GM11168 (cell line): ENCODE measurements at regions not wholly inside any gene's neighbourhood (a gene's known extent, or its start where the extent isn't known, plus 50 kb on each side); places are given as distances from the start of the nearest gene placed in this dataset.
"Not testable (repeated sequence)": the region's sequence is repeated elsewhere in the genome, so short reads cannot be mapped to it uniquely, and the experiment has no call there.

Experiments used
- in situ Hi-C: fragments of 300-500 bp; cut with MboI; formaldehyde crosslinking; loops from one replicate; pipeline ENCODE4 v1.12.0; 2022; ENCODE audit warnings: low sequenced_read_pairs; ENCODE audit not compliant: unreplicated experiment

DNA sequence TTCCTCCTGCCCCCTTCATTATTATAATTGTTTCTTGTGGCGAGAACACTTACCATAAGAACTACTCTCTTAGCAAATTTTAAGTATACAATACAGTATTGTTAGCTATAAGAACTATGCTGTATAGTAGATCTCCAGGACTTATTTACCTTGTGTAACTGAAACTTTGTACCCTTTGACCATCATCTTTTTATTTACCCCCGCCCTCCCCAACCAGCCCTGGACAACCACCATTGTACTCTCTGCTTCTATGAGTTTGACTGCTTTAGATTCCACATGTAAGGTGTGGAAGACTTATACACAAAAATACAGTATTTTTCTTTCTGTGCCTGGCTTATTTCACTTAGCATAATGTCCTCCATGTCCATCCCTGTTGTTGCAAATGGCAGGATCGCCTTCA is 161.1 kb downstream of the PHF8 start:
- in situ Hi-C loops: no loop called here

DNA sequence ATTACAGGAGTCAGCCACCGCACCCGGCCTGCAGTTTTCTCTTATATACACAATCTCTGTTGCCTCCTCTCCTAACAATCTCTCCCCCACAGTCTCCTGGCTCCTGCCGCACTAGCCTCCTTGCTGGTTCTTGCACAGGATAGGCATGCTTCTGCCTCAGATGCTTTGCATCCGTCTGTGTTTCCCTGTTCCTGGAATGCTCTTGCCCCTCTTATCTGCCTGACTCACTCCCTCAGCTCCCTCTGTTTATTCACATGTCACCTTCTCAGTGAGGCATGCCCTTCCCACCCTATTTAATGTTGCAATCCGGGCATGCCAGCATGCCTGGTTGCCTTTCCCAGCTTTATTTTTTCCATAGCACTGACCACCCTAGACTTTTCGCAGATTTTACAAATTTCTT is 161.9 kb downstream of the PHF8 start:
- in situ Hi-C loops: no loop called here

DNA sequence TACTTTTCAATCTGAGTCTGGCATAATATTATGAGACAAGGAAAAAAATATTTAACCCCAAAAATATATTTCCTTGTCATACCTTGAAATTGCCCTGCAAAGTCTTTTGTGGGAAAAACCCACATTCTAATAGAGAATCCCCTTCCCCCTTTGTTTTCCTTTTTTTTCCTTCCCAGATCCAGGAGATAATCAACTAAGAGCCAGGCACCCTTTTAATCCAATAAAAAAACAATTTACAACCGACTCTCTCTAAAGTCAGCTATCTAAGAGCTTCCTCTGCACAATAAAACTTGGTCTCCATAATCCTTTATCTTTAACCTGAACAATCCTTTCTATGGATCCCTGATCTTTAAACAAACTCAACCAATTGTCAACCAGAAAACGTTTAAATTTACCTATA is 163.5 kb downstream of the PHF8 start:
- in situ Hi-C loops: not testable (repeated sequence)

DNA sequence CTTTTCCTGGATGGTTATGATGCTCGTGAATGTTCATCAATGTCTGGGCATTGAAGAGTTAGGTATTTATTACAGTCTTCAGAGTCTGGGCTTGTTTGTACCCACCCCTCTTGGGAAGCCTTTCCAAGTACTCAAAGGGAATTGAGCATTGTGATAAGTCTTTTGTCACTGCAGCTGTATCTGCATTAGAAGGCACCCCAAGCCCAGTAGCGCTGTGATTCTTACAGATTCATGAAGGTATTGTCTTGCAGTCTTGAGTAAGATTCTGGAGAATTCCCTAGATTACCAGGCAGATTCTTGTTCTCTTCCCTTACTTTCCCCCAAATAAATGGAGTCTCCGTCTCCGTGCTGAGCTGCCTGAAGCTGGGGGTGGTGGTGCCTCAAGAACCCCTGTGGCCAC is 173.4 kb upstream of the HUWE1 start:
- in situ Hi-C loops: no loop called here

DNA sequence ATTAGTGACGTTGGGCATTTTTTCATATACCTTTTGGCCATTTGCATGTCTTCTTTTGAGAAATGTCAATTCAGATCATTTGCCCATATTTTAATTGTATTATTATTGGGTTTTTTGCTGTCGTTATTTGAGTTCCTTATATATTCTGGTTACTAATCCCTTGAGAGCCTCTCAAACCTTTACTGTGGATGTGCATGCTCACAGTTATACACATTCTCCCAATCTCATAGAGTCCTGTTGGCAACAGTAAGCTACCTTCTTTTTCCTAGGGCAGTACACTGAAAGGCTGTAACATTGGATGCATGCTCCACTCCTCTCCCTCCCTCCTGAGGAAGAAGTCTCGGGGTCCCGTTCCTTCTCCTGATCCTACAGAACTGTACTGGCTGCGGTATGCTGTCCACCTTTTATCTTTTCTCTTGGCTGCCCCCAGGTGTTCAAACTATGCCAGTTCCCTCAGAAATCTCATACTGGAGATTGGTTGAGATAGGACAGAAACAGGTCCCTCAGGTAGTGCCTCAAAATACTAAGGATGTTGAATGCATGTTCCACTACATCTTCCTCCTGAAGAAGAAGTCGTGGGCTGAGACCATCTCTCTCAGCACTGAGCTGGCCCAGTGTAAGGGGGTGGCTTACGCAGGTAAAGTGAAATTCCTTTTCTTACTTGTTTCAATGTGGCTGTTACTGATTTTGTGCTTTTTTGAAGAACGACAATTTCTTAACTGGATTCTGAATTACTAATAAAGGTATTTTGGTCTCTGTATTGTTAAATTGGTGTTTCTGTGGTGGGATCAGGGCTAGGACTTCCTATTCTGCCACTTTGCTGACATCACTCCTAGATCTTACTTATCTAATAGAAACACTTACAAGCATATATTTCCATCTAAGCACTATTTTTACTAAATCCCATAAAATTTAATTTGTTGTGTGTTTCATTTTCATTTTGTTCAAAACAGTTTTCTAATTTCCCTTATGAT is 145.4 kb upstream of the HUWE1 start:
- in situ Hi-C loops: loop anchor here (10.0 kb wide), 1 partner anchor 157 kb away; no protein-coding TSS in a partner anchor

DNA sequence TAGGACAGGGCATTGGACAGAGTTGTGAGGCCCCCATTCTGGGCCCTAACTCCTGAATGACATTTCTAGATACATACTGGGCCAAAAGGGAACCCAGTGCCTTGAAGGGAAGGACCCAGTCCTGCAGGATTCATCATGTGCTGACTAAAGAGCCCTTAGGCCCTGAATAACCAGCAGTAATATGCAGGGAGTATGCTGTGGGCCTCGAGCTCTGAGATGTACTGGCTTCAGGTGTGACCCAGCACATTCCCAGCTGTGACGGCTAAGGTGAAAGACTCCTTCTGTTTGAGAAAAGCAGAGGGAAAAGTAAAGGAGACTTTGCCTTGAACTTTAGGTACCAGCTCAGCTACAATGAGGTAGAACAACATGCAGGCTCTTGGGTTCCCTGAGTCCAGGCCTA is 138.2 kb upstream of the HUWE1 start:
- in situ Hi-C loops: no loop called here

DNA sequence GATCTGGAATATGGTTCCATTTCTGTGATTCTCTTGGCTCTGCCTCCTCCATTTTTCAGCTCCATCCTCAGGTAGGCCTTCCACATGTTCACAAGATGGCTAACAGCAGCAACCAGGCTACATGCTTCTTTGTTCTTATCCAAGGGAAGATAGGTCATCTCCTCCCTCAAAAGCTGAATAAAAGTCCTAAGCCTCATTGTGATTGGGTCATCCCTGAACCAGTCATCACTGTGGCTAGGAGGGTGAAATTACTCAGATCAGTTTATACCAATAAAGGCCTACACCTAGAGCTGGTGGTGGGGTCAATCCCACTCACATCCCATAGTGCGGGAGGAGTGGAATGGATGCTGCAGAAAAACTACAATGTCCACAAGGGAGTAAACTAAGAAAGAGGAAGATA is 131.6 kb upstream of the HUWE1 start:
- in situ Hi-C loops: not testable (repeated sequence)

DNA sequence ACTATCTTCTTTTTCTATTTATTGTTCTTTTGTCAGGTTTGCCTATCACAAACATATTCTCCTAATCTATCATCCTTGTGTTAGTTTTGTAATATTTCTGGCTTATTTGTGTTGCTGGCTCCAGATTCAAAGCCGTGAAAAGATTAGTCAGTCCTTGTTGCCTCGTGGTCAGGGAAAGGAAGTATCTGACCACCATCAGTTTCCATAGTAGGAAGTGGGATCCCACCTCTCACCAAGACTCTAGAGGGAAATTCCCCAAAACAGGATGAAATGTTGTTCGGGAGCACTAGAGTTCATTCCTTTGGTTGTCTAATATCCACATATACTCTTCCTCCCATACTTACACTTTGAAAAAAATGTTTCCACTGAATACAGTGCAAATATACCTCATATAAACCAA is 131.0 kb upstream of the HUWE1 start:
- in situ Hi-C loops: no loop called here

DNA sequence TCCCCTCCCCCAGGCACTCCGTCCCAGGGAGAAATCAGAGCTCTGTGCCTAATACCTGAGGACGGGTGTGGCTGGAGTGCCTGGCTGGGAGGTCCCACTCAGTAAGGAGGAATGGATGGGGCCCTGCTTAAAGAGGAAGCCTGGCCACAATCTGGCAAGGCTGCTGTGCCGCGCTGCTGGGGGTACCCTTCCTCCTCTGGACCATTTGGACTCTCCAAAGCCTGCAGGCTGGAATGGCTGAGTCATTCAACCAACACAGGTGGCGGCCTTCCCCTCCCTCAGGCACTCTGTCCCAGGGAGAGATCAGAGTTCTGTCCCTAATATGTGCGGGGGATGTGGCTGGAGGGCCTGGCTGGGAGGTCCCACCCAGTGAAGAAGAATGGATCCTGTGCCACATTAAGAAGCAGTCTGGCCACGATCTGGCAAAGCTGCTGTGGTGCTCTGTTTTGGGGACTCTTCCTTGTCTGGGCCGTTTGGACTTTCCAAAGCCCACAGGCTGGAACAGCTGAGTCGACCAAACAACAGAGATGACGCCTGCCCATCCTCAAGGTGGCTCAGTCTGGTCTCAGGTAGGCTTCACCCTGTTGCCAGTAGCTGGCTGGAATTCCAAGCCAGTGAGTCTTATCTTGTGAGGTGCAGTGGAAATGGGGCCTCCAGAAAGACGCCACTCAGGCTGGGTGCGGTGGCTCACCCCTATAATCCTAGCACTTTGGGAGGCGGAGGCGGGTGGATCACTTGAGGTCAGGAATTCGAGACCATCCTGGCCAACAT is 127.3 kb upstream of the HUWE1 start:
- in situ Hi-C loops: no loop called here

DNA sequence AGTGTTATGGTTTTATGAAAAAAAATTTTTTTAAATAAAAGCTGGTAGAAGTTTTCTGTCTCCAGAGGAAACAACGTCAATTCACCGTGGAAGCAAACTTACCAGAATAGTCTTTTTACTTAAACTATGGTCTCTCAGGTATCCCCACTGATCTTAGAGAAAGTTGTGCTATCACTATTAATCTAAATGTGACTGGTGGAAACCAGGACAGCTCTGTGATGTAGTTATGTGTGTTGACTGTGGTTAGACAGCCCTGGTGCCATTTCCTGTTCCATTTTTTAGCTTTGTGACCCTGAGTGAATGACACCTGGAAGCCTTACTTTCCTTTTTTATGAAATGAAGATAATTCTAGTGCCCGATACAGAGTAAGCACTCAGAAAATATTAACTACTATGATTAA is 111.8 kb upstream of the HUWE1 start:
- in situ Hi-C loops: no loop called here

DNA sequence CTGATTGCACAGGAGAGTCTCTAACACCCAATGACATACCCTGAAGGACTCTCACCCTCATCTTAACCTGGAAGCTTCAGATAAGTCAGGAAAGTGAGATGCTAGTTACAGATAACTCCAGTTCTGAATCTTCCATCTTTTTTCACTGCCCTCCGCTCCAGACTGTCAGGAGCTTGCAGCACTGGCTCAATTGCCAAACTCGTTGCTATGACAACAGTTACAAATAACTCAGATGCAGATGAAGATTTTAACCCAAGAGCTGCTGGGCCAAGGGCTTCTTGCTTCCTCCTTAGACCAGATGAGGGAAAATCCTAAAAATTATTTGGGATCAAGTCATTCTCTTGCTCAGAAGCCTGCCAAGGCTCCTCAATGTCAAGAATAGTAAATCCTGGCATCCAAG is 109.1 kb upstream of the HUWE1 start:
- in situ Hi-C loops: no loop called here

DNA sequence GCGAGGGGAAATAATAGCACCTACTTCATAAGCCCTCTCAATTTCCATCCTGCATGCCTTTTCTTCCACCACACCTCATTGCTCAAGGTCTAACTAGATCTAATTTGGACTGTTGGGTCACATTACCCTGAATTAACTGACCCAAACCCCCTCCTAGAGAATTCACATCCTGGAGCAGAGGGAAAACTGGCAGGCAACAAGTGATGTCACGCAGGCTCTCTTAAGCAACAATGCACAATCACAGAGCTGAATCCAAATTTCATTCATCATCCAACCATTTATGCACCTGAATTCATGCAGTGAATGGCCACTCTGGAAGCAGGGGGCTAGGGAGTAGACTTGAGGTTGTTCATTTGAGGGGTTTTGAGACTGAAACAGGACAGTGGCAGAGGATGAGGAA is 107.7 kb upstream of the HUWE1 start:
- in situ Hi-C loops: no loop called here

DNA sequence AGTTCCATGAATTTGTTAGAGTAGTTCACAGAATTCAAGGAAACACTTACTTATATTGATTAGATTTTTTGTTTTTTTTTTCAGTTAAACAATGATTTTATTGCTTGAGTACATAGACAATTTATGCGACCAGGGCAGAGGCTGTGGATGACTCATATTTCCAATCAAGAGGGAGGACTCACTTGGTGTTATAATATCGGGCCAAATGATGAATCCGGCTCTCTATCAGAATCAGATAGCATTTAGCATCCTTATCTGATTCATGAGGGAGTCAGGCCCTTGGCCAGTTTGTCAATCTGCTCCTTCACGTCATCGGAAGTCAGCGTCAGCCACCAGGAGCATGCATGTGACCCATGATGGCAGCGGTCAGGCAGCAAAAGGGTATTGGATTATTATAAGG is 82.3 kb upstream of the HUWE1 start:
- in situ Hi-C loops: no loop called here

DNA sequence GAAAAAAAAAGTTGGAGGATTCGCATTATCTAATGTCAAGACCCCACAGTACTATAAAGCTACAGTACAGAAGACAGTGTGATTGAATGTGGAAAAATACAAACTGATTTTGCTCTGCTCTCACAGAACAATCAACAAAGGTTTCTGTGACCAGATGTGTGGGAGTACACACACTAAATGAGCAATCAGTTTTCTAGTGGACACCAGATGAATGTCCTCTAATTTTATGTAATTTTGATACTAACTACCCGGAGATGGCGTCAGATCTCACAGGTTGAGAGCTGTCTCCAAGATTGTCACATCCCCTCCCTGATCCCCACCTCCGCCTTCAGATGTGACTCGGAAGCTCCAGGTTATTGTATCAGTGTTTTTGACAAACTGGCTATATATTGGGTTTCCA is 81.9 kb upstream of the HUWE1 start:
- in situ Hi-C loops: no loop called here

DNA sequence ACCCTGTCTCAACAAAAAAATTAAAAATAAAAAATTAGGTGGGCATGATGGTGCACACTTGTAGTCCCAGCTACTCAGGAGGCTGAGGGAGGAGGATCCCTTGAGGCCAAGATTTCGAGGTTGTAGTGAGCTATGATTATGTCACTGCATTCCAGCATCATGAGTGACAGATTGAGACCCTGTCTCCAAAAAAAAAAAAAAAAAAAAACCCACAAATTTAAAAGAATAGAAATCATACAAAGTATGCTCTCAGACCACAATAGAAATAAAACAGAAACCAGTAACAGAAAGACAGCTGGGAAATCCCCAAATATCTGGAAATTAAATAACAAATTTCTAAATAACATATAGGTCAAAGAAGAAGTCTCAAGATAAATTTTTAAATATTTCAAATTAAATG is 81.0 kb upstream of the HUWE1 start:
- in situ Hi-C loops: no loop called here

DNA sequence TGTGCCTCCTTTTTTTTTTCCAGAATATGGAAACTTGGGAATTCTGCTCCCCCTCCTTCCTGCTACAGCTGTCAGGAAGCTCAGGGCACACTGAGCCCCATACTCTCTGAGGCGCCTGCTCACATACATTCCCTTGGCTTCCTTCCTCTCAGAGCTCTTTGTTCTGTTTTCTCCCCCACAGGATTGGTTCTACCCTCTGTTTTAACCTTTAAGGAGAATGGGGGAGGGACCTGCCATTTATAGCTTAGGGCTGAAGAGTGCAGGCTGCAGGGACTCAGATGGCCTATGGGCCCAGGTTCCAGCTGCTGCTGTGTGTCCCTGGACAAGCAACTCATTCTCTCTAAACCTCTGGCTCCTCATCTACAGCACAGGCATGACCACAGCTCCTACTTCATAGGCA is 70.7 kb upstream of the HUWE1 start:
- in situ Hi-C loops: not testable (repeated sequence)

DNA sequence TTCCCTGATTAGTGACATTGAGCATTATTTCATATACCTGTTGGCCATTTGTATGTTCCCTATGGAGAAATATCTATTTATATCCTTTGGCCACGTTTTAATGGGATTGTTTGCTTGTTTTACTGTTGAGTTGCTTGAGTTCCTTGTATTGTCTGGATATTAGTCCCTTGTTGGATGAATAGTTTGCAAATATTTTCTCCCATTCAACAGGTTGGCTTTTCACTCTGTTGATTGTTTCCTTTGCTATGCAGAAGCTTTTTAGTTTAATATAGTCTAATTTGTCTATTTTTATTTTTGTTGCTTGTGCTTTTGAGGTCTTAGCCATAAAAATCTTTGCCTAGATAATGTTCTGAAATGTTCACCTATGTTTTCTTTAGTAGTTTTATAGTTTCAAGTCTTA is 60.2 kb upstream of the HUWE1 start:
- in situ Hi-C loops: no loop called here

DNA sequence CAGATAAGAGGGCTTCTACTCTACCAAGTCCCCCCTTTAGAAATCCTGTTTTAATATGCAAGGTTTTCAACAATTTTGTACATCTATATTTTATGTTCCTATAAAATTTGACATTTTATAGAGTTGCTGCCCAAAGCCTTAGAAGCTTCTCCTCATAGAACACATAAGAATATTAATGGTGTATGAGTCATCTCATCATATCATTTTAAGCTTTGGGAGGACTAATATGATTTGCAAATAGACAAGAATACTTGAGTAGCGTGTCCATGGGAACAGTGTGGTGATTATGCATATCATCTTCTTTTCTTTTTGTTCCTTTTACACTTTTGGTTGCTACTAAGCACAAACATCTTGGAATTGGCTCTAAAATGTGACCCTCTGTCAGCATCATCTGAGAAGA is 56.7 kb upstream of the HUWE1 start:
- in situ Hi-C loops: no loop called here

DNA sequence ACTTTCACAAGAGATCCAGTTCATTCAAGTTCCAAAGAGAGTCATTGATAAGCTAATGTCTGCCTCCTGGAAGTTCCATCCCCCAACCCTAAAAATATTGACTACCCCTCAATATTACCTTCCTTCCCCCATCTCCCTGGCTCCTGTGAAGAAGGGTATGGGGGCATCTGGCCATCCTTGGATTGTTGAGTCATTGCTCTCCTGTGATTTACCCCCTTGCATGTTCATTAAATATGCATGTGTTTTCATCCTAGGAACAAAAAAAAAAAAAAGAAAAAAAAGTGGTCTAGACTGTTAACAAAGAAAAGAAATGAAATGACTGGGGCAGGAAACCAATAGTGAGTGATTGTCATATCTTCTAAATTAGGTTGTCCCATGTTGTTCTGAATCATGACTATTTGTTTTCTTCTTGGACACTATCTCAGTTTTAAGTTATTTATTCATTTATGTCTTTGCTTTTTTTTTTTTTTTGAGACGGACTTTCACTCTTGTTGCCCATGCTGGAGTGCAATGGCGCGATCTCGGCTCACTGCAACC is 51.9 kb upstream of the HUWE1 start:
- in situ Hi-C loops: no loop called here
